Neural cell (in vitro differentiated cells): ENCODE measurements at regions not wholly inside any gene's neighbourhood (a gene's known extent, or its start where the extent isn't known, plus 50 kb on each side); places are given as distances from the start of the nearest gene placed in this dataset.

Experiments used
- EP300 ChIP-seq: fragments of 450-650 bp; conservative IDR thresholded peaks from 2 replicates; pipeline ENCODE4 v1.6.1; 2014; ENCODE audit warnings: antibody characterized with exemption, mild to moderate bottlenecking, moderate library complexity; ENCODE audit not compliant: poor library complexity, severe bottlenecking
- EZH2 ChIP-seq: fragments of 200-600, 300-800 bp; shearing (Covaris generic), sonication (generic); IDR thresholded peaks from 2 replicates; pipeline ENCODE4 v1.6.1; 2014; ENCODE audit warnings: antibody characterized with exemption, low read length, borderline replicate concordance, mild to moderate bottlenecking; ENCODE audit not compliant: insufficient read depth, poor library complexity, severe bottlenecking
- POLR2AphosphoS5 ChIP-seq: IDR thresholded peaks from 2 replicates; pipeline ENCODE4 v1.6.1; 2012
- TAF1 ChIP-seq: IDR thresholded peaks from 2 replicates; pipeline ENCODE4 v1.6.1; 2012; ENCODE audit warnings: low read depth
- TF ChIP-seq, protein P1 (sequence below): fragments of 450-650 bp; IDR thresholded peaks from 2 replicates; pipeline ENCODE4 v1.5.1; 2014; ENCODE audit warnings: antibody characterized with exemption, mild to moderate bottlenecking, moderate library complexity; ENCODE audit not compliant: poor library complexity, severe bottlenecking
- TF ChIP-seq, protein P2 (sequence below): IDR thresholded peaks from 2 replicates; pipeline ENCODE4 v1.6.1; 2012; ENCODE audit warnings: borderline replicate concordance

DNA sequence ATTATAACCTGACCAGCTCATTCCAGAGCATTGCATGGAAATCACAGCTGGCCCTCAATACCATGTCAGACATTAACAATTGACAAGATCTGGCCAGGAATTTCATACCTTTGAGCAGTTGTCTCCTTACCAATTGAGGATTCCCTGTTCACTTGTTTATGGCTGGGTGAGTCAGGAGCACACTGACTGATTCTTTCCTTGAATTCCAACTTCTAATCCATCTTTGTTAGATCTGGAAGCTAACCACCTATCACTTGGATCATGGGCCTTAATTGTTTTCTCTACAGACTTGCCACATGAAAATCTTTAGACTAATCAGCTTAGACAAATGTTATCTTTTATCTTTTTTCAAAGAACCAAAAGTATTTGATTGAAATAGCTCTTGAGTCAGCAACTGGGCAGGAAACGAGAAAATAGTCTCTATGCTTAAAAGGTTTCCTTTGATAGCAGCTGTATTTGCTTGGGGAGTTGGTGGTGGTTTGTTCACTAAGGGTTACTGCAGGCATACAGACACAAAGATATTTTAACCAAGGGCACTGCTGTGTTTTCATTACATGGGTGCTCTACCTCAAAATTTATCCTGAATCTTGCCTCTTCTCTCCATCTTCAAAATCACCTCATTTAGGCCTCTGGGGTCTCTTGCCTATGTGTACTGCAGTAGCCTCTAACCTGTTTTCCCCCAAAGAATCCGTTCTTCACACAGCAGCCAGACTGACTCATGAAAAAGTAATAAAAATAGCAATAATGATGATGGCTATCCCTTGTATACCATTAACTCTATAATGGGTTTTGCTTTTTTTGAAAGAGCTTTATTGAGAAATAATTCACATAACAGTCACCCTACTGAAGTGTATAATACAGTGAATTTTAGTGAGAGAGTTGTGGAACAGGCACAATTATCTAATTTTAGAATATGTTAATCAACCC lies 197.0 kb upstream of the NMUR2 start:
- TF ChIP-seq EP300 (no peak), POLR2AphosphoS5 (no peak), EZH2 (no peak), TAF1 (no peak)
- TF ChIP-seq, protein P1, sequence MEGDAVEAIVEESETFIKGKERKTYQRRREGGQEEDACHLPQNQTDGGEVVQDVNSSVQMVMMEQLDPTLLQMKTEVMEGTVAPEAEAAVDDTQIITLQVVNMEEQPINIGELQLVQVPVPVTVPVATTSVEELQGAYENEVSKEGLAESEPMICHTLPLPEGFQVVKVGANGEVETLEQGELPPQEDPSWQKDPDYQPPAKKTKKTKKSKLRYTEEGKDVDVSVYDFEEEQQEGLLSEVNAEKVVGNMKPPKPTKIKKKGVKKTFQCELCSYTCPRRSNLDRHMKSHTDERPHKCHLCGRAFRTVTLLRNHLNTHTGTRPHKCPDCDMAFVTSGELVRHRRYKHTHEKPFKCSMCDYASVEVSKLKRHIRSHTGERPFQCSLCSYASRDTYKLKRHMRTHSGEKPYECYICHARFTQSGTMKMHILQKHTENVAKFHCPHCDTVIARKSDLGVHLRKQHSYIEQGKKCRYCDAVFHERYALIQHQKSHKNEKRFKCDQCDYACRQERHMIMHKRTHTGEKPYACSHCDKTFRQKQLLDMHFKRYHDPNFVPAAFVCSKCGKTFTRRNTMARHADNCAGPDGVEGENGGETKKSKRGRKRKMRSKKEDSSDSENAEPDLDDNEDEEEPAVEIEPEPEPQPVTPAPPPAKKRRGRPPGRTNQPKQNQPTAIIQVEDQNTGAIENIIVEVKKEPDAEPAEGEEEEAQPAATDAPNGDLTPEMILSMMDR, result no peak
- TF ChIP-seq, protein P2, sequence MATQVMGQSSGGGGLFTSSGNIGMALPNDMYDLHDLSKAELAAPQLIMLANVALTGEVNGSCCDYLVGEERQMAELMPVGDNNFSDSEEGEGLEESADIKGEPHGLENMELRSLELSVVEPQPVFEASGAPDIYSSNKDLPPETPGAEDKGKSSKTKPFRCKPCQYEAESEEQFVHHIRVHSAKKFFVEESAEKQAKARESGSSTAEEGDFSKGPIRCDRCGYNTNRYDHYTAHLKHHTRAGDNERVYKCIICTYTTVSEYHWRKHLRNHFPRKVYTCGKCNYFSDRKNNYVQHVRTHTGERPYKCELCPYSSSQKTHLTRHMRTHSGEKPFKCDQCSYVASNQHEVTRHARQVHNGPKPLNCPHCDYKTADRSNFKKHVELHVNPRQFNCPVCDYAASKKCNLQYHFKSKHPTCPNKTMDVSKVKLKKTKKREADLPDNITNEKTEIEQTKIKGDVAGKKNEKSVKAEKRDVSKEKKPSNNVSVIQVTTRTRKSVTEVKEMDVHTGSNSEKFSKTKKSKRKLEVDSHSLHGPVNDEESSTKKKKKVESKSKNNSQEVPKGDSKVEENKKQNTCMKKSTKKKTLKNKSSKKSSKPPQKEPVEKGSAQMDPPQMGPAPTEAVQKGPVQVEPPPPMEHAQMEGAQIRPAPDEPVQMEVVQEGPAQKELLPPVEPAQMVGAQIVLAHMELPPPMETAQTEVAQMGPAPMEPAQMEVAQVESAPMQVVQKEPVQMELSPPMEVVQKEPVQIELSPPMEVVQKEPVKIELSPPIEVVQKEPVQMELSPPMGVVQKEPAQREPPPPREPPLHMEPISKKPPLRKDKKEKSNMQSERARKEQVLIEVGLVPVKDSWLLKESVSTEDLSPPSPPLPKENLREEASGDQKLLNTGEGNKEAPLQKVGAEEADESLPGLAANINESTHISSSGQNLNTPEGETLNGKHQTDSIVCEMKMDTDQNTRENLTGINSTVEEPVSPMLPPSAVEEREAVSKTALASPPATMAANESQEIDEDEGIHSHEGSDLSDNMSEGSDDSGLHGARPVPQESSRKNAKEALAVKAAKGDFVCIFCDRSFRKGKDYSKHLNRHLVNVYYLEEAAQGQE, result no peak
